ENCODE measurements at regions not wholly inside any gene's neighbourhood (a gene's known extent, or its start where the extent isn't known, plus 50 kb on each side); places are given as distances from the start of the nearest gene placed in this dataset.

DNA sequence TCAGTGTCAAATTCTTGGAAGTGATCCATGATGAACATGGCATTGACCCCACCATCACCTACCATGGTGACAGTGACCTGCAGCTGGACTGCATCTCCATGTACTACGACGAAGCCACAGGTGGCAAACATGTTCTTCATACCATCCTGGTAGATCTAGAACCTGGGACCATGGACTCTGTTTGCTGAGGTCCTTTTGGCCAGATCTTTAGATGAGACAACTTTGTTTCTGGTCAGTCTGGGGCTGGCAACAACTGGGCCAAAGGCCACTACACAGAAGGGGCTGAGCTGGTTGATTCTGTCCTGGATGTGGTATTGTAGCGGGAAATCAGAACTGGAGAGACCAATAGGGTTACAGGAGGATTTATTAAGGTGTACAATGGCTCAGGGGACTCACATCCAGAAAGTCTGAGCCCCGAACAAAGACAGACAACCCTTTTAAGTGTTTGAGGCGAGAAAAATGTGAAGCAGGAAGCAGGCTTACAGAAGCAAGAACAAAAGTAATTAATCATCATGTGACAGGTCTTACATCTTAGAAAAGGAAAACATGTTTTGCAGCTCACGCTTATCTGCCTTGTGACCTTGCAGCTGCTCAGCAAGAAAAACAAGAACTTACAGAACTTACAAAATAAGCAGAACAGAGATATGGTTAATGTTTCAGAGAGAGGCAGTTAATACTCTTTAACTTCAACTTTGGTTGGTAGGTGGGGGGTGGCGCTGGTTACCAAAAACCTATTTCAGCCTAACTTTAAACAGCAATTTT, 58.8 kb upstream of the MOCS1 start:
- DNase-seq (ENCODE audit: low read depth), result no peak
